HG03139 (cell line): ENCODE measurements at regions not wholly inside any gene's neighbourhood (a gene's known extent, or its start where the extent isn't known, plus 50 kb on each side); places are given as distances from the start of the nearest gene placed in this dataset.
"Not testable (repeated sequence)": the region's sequence is repeated elsewhere in the genome, so short reads cannot be mapped to it uniquely, and the experiment has no call there.

ENCODE experiments used
- ATAC-seq: cut with Tn5 transposase; IDR thresholded peaks from one replicate; pipeline ENCODE4 v1.9.1; 2021; ENCODE audit not compliant: unreplicated experiment

GRCh38 chr2:35199298-35199697, 1156.3 kb upstream of the CRIM1 start:
- no peak for ATAC-seq

GRCh38 chr2:35185861-35186412, 1169.6 kb upstream of the CRIM1 start:
- ATAC-seq, result no peak

- no peak for ATAC-seq
Measured at GRCh38 chr2:35184471-35184870, 1171.1 kb upstream of the CRIM1 start.

GRCh38 chr2:35176726-35177125, 1178.9 kb upstream of the CRIM1 start:
- not testable (repeated sequence) for ATAC-seq

GRCh38 chr2:35174845-35175244, 1180.7 kb upstream of the CRIM1 start:
- ATAC-seq, result no peak

- no peak for ATAC-seq
Measured at GRCh38 chr2:35172687-35173086, 1182.9 kb upstream of the CRIM1 start.

GRCh38 chr2:35168351-35168750, 1187.2 kb upstream of the CRIM1 start:
- ATAC-seq, result no peak

- ATAC-seq, result no peak
Measured at GRCh38 chr2:35163948-35164347, 1191.6 kb upstream of the CRIM1 start.

- no peak for ATAC-seq
Measured at GRCh38 chr2:35160871-35161270, 1194.7 kb upstream of the CRIM1 start.

GRCh38 chr2:35125871-35126270, 1229.7 kb upstream of the CRIM1 start:
- no peak for ATAC-seq

- no peak for ATAC-seq
Measured at GRCh38 chr2:35125278-35125677, 1230.3 kb upstream of the CRIM1 start.

- no peak for ATAC-seq
Measured at GRCh38 chr2:35116151-35116550, 1239.4 kb upstream of the CRIM1 start.

GRCh38 chr2:35114765-35115164, 1240.8 kb upstream of the CRIM1 start:
- ATAC-seq, result no peak

GRCh38 chr2:35112367-35112766, 1243.2 kb upstream of the CRIM1 start:
- ATAC-seq, result not testable (repeated sequence)

GRCh38 chr2:35104309-35104708, 1251.3 kb upstream of the CRIM1 start:
- ATAC-seq, result no peak

GRCh38 chr2:35099342-35099741, 1256.2 kb upstream of the CRIM1 start:
- ATAC-seq, result no peak

- no peak for ATAC-seq
Measured at GRCh38 chr2:35082072-35082471, 1273.5 kb upstream of the CRIM1 start.

- no peak for ATAC-seq
Measured at GRCh38 chr2:35081622-35082015, 1274.0 kb upstream of the CRIM1 start.

- no peak for ATAC-seq
Measured at GRCh38 chr2:35081001-35081621, 1274.5 kb upstream of the CRIM1 start.

- ATAC-seq, result no peak
Measured at GRCh38 chr2:35080231-35080910, 1275.2 kb upstream of the CRIM1 start.

- no peak for ATAC-seq
Measured at GRCh38 chr2:35067420-35067819, 1288.2 kb upstream of the CRIM1 start.

- no peak for ATAC-seq
Measured at GRCh38 chr2:35063836-35064235, 1291.7 kb upstream of the CRIM1 start.

- ATAC-seq, result no peak
Measured at GRCh38 chr2:35035883-35036282, 1319.7 kb upstream of the CRIM1 start.
